Activated CD8-positive, alpha-beta T cell treated with anti-CD3 and anti-CD28 coated beads for 36 hours (primary cell): ENCODE measurements at regions not wholly inside any gene's neighbourhood (a gene's known extent, or its start where the extent isn't known, plus 50 kb on each side); places are given as distances from the start of the nearest gene placed in this dataset.

Experiments used
- ATAC-seq: fragments of 200-7000 bp; cut with Tn5 transposase; one replicate; pipeline ENCODE4 v1.10.0; 2021; ENCODE audit warnings: mild to moderate bottlenecking, moderate library complexity
- CTCF ChIA-PET: fragments of 350-600 bp; sonication (Branson Sonifier 250); formaldehyde crosslinking; loops from one replicate; lab custom pipeline; 2021; ENCODE audit warnings: antibody characterized with exemption; lab: Charles Lee
- POLR2A ChIA-PET: fragments of 350-600 bp; sonication (Branson Sonifier 250); formaldehyde crosslinking; loops from one replicate; lab custom pipeline; 2021; ENCODE audit warnings: antibody characterized with exemption; lab: Charles Lee
- DNase-seq: peaks from one replicate; pipeline ENCODE4 v3.0.0-alpha.2; 2020
- H3K27ac Mint-ChIP-seq: one replicate; pipeline ENCODE4 v1.8.0; 2021; ENCODE audit warnings: mild to moderate bottlenecking, mixed read lengths
- H3K27me3 Mint-ChIP-seq: one replicate; pipeline ENCODE4 v1.8.0; 2021; ENCODE audit warnings: mixed read lengths
- H3K36me3 Mint-ChIP-seq: one replicate; pipeline ENCODE4 v1.8.0; 2021; ENCODE audit warnings: low read depth, mixed read lengths
- H3K4me1 Mint-ChIP-seq: one replicate; pipeline ENCODE4 v1.8.0; 2021; ENCODE audit warnings: low read depth, mixed read lengths
- H3K4me3 Mint-ChIP-seq: one replicate; pipeline ENCODE4 v1.8.0; 2021; ENCODE audit warnings: mild to moderate bottlenecking, moderate library complexity, mixed read lengths
- H3K9me3 Mint-ChIP-seq: one replicate; pipeline ENCODE4 v1.8.0; 2021; ENCODE audit warnings: mixed read lengths
- intact Hi-C: fragments of 100-400 bp; cut with micrococcal nuclease; formaldehyde crosslinking; loops from one replicate; pipeline ENCODE4 v1.10.0; 2022
- TF ChIP-seq, protein P1 (sequence below): fragments of 200-600 bp; IDR thresholded peaks from one replicate; pipeline ENCODE4 v1.8.0; 2022; ENCODE audit warnings: antibody characterized with exemption, mild to moderate bottlenecking

DNA sequence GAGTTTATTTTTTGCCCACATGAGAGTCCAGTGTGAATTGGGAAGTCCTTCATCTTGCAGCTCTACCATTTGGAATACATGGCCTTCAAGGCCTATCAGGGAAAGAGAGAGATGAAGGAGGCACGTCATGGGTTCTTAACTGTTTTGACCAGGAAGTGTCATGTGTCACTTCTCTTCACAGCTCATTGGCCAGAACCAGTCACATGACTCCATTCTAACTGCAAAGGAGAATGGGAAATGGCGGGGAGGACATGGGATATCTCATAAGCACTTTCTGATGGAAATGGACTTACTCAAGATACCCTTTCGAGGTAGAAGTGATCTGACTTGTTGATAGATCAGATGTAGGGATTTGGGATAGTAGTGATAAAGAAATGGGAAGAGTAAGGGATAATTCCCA is 57.9 kb upstream of the CES5A start:
- CTCF ChIA-PET: interaction anchor here (0.7 kb wide), 1 partner anchor 234 kb away, joined by 3 read pairs; no protein-coding TSS in a partner anchor
- Mint-ChIP-seq H3K36me3 (no peaks in the 10 kb centered on the region), H3K4me1 (no peaks in the 10 kb centered on the region), H3K27ac (no peak overlapping the region), H3K4me3 (no peak overlapping the region), H3K27me3 (peaks cover 18% of the 10 kb centered on the region), H3K9me3 (no peaks in the 10 kb centered on the region)
- POLR2A ChIA-PET: no interaction called here
- TF ChIP-seq, protein P1, sequence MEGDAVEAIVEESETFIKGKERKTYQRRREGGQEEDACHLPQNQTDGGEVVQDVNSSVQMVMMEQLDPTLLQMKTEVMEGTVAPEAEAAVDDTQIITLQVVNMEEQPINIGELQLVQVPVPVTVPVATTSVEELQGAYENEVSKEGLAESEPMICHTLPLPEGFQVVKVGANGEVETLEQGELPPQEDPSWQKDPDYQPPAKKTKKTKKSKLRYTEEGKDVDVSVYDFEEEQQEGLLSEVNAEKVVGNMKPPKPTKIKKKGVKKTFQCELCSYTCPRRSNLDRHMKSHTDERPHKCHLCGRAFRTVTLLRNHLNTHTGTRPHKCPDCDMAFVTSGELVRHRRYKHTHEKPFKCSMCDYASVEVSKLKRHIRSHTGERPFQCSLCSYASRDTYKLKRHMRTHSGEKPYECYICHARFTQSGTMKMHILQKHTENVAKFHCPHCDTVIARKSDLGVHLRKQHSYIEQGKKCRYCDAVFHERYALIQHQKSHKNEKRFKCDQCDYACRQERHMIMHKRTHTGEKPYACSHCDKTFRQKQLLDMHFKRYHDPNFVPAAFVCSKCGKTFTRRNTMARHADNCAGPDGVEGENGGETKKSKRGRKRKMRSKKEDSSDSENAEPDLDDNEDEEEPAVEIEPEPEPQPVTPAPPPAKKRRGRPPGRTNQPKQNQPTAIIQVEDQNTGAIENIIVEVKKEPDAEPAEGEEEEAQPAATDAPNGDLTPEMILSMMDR: no peak
- no peak for DNase-seq
- intact Hi-C loops: no loop called here
- no peak for ATAC-seq

DNA sequence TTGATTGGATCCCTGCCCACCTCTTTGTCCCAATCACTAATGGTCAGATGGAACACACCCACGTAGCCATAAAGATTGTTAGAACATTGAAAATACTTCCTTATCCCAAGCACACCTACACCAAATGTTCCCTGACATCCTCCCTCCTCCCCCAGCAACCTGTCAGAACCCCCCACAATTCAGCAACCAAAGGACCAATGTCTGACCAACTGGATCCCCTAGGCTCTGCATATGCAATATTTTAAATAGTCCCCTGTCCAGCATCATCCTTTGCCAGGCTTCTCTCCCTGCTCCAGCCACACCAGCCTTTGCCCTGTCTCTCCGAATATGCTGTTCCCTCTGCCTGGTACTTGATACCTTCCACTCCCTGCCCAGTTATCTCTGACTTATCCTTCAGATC is 54.9 kb upstream of the CES5A start:
- intact Hi-C loops: no loop called here
- Mint-ChIP-seq H3K4me3 (no peak overlapping the region), H3K4me1 (no peaks in the 10 kb centered on the region), H3K27ac (no peak overlapping the region), H3K36me3 (no peaks in the 10 kb centered on the region), H3K27me3 (peaks cover 4% of the 10 kb centered on the region), H3K9me3 (no peaks in the 10 kb centered on the region)
- TF ChIP-seq, protein P1: no peak
- DNase-seq (no peak), ATAC-seq (no peak)
- ChIA-PET POLR2A (no interaction called here), CTCF (no interaction called here)

DNA sequence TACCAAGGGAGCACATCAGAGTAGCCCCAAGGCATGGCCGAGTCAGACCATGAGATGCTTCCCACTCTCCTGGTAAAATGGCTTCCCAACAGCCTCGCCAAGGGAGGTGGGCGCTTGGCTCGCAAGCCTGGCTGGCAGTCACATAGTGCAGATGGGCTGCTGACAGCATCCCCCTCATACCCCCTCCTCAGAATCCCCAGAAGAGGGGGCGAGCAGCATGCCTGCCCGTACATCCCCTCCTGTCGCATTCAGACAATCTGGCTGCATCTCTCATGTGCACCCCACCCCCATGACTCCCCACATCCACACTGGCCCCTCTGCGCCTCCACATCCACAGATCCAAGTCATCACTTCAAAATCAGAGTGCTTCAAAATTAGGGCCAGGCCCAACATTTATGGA is 54.0 kb upstream of the CES5A start:
- H3K4me1 Mint-ChIP-seq: no peaks in the 10 kb centered on the region
- H3K9me3 Mint-ChIP-seq: no peaks in the 10 kb centered on the region
- TF ChIP-seq, protein P1: no peak
- POLR2A ChIA-PET: interaction anchor here (0.6 kb wide), 1 partner anchor 261 kb away, joined by 3 read pairs; no protein-coding TSS in a partner anchor
- no peak for ATAC-seq
- H3K4me3 Mint-ChIP-seq: no peak overlapping the region
- intact Hi-C loops: no loop called here
- no peak for DNase-seq
- CTCF ChIA-PET: no interaction called here
- no peak overlapping the region for H3K27ac Mint-ChIP-seq
- peaks cover 5% of the 10 kb centered on the region for H3K27me3 Mint-ChIP-seq
- H3K36me3 Mint-ChIP-seq: no peaks in the 10 kb centered on the region

DNA sequence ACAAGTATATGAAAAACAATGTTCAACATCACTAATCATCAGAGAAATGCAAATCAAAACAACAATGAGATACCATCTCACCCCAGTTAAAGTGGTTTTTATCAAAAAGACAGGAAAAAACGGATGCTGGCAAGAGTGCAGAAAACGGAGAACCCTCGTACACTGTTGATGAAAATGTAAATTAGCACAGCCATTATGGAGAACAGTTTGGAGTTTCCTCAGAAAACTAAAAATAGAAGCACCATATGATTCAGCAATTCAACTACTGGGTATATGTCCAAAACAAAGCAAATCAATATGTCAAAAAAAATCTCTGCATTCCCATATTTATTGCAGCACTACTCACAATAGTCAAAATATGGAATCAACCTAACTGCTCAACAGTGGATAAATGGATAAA is 50.1 kb upstream of the CES5A start:
- Mint-ChIP-seq H3K9me3 (no peaks in the 10 kb centered on the region), H3K4me1 (no peaks in the 10 kb centered on the region), H3K36me3 (no peaks in the 10 kb centered on the region), H3K27me3 (peaks cover 22% of the 10 kb centered on the region), H3K4me3 (no peak overlapping the region), H3K27ac (no peak overlapping the region)
- ATAC-seq (no peak), DNase-seq (no peak)
- TF ChIP-seq, protein P1: no peak
- POLR2A ChIA-PET: no interaction called here
- CTCF ChIA-PET: no interaction called here
- intact Hi-C loops: no loop called here
